ENCODE measurements at regions not wholly inside any gene's neighbourhood (a gene's known extent, or its start where the extent isn't known, plus 50 kb on each side); places are given as distances from the start of the nearest gene placed in this dataset.

- no peak overlapping the region for H3K27ac ChIP-seq
- DNase-seq: no peak
- H3K4me3 ChIP-seq: no peak overlapping the region
- no peaks in the 10 kb centered on the region for H3K36me3 ChIP-seq
- no peaks in the 10 kb centered on the region for H3K9me3 ChIP-seq
- intact Hi-C loops (cut with DNase I): no loop called here
- 74 to 80% (median 79%) methylated on average over 6 of the region's 6 CpGs for WGBS, 3 donors
- no peak for TF ChIP-seq EP300 (IDR thresholded peaks at IDR 0.05)
- no peak for TF ChIP-seq CTCF (IDR thresholded peaks at IDR 0.05)
- TF ChIP-seq POLR2A (IDR thresholded peaks at IDR 0.05): no peak
- H3K27me3 ChIP-seq: no peaks in the 10 kb centered on the region
- H3K4me1 ChIP-seq (ENCODE audit: insufficient read depth): peaks cover 5% of the 10 kb centered on the region
Observed at GRCh38 chr7:54864663-54865062, 105.7 kb upstream of the SEC61G start.

DNA sequence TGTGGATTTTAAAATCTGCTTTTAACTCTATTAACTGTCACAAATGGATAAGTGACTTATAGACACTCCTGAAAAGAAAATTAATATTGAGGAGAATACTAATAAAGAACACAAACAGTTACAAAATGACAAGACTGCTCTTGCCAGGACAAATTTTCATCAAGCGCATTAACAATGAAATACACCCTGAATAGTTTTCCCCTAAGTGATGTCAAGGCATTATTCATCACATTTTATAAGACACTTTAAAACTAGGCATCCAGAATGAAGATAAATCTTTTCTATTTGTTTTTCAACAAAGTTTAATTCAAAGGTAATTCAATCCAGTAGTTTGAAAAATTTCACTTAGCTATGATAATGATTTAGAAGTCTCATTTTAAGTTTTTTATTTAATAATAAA lies 110.5 kb upstream of the SEC61G start:
- TF ChIP-seq EP300 (IDR thresholded peaks at IDR 0.05) (no peak), POLR2A (IDR thresholded peaks at IDR 0.05) (no peak), CTCF (IDR thresholded peaks at IDR 0.05) (no peak)
- H3K27ac ChIP-seq: no peak overlapping the region
- no peaks in the 10 kb centered on the region for H3K4me1 ChIP-seq (ENCODE audit: insufficient read depth)
- H3K9me3 ChIP-seq: no peaks in the 10 kb centered on the region
- intact Hi-C loops (cut with DNase I): no loop called here
- no peaks in the 10 kb centered on the region for H3K36me3 ChIP-seq
- no peak overlapping the region for H3K4me3 ChIP-seq
- no peaks in the 10 kb centered on the region for H3K27me3 ChIP-seq
- 93 to 100% (median 97%) methylated on average over 1 of the region's 1 CpG for WGBS, 3 donors
- DNase-seq: no peak

DNA sequence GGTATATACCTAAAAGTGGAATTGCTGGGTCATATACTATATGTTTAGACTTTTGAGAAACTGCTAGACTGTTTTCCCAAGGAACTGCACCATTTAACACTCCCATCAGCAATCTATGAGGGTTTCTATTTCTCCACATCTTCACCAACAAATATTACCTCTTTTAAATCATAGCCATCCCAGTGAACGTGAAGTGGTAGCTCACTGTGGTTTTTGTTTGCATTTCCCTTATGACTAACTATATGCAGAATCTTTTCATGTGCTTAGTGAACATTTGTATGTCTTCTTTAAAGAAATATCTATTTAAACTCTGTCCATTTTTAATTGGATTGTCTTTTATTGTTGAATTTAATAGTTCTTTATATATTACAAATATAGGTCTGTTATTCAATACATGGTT lies 115.8 kb upstream of the SEC61G start:
- Histone ChIP-seq H3K36me3 (no peaks in the 10 kb centered on the region), H3K4me3 (no peak overlapping the region), H3K4me1 (ENCODE audit: insufficient read depth) (no peaks in the 10 kb centered on the region), H3K27ac (no peak overlapping the region), H3K9me3 (no peaks in the 10 kb centered on the region), H3K27me3 (no peaks in the 10 kb centered on the region)
- 55 to 74% (median 72%) methylated on average over 1 of the region's 1 CpG for WGBS, 3 donors
- TF ChIP-seq POLR2A (IDR thresholded peaks at IDR 0.05) (no peak), EP300 (IDR thresholded peaks at IDR 0.05) (no peak), CTCF (IDR thresholded peaks at IDR 0.05) (no peak)
- DNase-seq: no peak
- intact Hi-C loops (cut with DNase I): no loop called here

- no peak for DNase-seq
- H3K36me3 ChIP-seq: no peaks in the 10 kb centered on the region
- intact Hi-C loops (cut with DNase I): no loop called here
- TF ChIP-seq CTCF (IDR thresholded peaks at IDR 0.05) (no peak), POLR2A (IDR thresholded peaks at IDR 0.05) (no peak), EP300 (IDR thresholded peaks at IDR 0.05) (no peak)
- H3K4me3 ChIP-seq: no peak overlapping the region
- H3K4me1 ChIP-seq (ENCODE audit: insufficient read depth): peaks cover 1% of the 10 kb centered on the region
- 86 to 98% (median 89%) methylated on average over 2 of the region's 2 CpGs for WGBS, 3 donors
- H3K27me3 ChIP-seq: no peaks in the 10 kb centered on the region
- H3K27ac ChIP-seq: no peak overlapping the region
- H3K9me3 ChIP-seq: no peaks in the 10 kb centered on the region
Observed at GRCh38 chr7:54877683-54878082, 118.7 kb upstream of the SEC61G start.

- H3K27ac ChIP-seq: no peak overlapping the region
- intact Hi-C loops (cut with DNase I): no loop called here
- H3K4me3 ChIP-seq: no peak overlapping the region
- no peaks in the 10 kb centered on the region for H3K9me3 ChIP-seq
- TF ChIP-seq POLR2A (IDR thresholded peaks at IDR 0.05) (no peak), EP300 (IDR thresholded peaks at IDR 0.05) (no peak), CTCF (IDR thresholded peaks at IDR 0.05) (no peak)
- DNase-seq: no peak
- no peaks in the 10 kb centered on the region for H3K36me3 ChIP-seq
- no peaks in the 10 kb centered on the region for H3K27me3 ChIP-seq
- peaks cover 1% of the 10 kb centered on the region for H3K4me1 ChIP-seq (ENCODE audit: insufficient read depth)
- WGBS, 3 donors: 49 to 58% (median 52%) methylated on average over 1 of the region's 1 CpG
Observed at GRCh38 chr7:54878339-54878738, 119.3 kb upstream of the SEC61G start.
